SU-DHL-6 (cell line): ENCODE measurements at regions not wholly inside any gene's neighbourhood (a gene's known extent, or its start where the extent isn't known, plus 50 kb on each side); places are given as distances from the start of the nearest gene placed in this dataset.

ENCODE experiments used
- H2AFZ ChIP-seq: fragments of 200-600 bp; sonication (generic); 2 replicates; pipeline ENCODE4 v1.6.1; 2014; ENCODE audit warnings: low read depth, mild to moderate bottlenecking, moderate library complexity, mixed read lengths, antibody characterized with exemption, low read length; ENCODE audit not compliant: severe bottlenecking
- H3F3A ChIP-seq: fragments of 200-600 bp; shearing (Covaris generic); 2 replicates; pipeline ENCODE4 v1.6.0; 2016; ENCODE audit warnings: antibody characterized with exemption, mild to moderate bottlenecking; ENCODE audit not compliant: insufficient read depth
- H3K27ac ChIP-seq: fragments of 200-600 bp; sonication (generic); 2 replicates; pipeline ENCODE4 v1.5.1; 2016; ENCODE audit warnings: low read depth, mild to moderate bottlenecking, low read length, moderate library complexity, mixed read lengths
- H3K27me3 ChIP-seq: fragments of 200-600 bp; sonication (generic), shearing (Covaris generic); 2 replicates; pipeline ENCODE4 v1.6.0; 2014; ENCODE audit warnings: mild to moderate bottlenecking, low read length
- H3K36me3 ChIP-seq: fragments of 200-600 bp; sonication (generic); 2 replicates; pipeline ENCODE4 v1.6.1; 2014; ENCODE audit warnings: mild to moderate bottlenecking, low read length, mixed read lengths
- H3K4me2 ChIP-seq: fragments of 300-600, 200-600 bp; shearing (Covaris generic), sonication (generic); 2 replicates; pipeline ENCODE4 v1.6.0; 2014; ENCODE audit warnings: low read length, low read depth, mild to moderate bottlenecking; ENCODE audit not compliant: poor library complexity, severe bottlenecking
- H3K4me3 ChIP-seq: fragments of 200-600 bp; sonication (generic); 2 replicates; pipeline ENCODE4 v1.5.1; 2014; ENCODE audit warnings: antibody characterized with exemption, low read length, mild to moderate bottlenecking, mixed read lengths; ENCODE audit not compliant: insufficient read depth, poor library complexity, severe bottlenecking
- H3K79me2 ChIP-seq: fragments of 200-600 bp; sonication (generic); 2 replicates; pipeline ENCODE4 v1.6.1; 2014; ENCODE audit warnings: mild to moderate bottlenecking, low read length, moderate library complexity; ENCODE audit not compliant: insufficient read depth
- H3K9ac ChIP-seq: fragments of 200-600 bp; sonication (generic); 2 replicates; pipeline ENCODE4 v1.7.0; 2014; ENCODE audit warnings: mild to moderate bottlenecking, low read length
- H3K9me2 ChIP-seq: fragments of 200-600 bp; sonication (generic); replicated peaks from 2 replicates; pipeline ENCODE4 v1.6.1; 2014; ENCODE audit warnings: low read length; ENCODE audit not compliant: insufficient read depth
- H3K9me3 ChIP-seq: fragments of 200-600 bp; sonication (generic); 2 replicates; pipeline ENCODE4 v1.6.1; 2014; ENCODE audit warnings: low read length, mixed read lengths; ENCODE audit not compliant: insufficient read depth
- H4K20me1 ChIP-seq: fragments of 200-600 bp; sonication (generic); 2 replicates; pipeline ENCODE4 v1.6.1; 2014; ENCODE audit warnings: low read depth, mild to moderate bottlenecking, antibody characterized with exemption, low read length, moderate library complexity, mixed read lengths
- CTCF ChIP-seq: fragments of 200-600 bp; sonication (generic); IDR thresholded peaks from one replicate; pipeline ENCODE4 v1.5.1; 2017; ENCODE audit warnings: antibody characterized with exemption, mild to moderate bottlenecking, low read length, moderate library complexity; ENCODE audit not compliant: insufficient read depth, poor library complexity, severe bottlenecking
- EZH2phosphoT487 ChIP-seq: fragments of 200-600 bp; sonication (generic), shearing (Covaris generic); conservative IDR thresholded peaks from 2 replicates; pipeline ENCODE4 v1.6.1; 2018; ENCODE audit warnings: mild to moderate bottlenecking, antibody characterized with exemption, low read length, moderate library complexity, mixed read lengths

- no peaks in the 10 kb centered on the region for H3K9me2 ChIP-seq
- TF ChIP-seq CTCF (no peak), EZH2phosphoT487 (no peak)
- H4K20me1 ChIP-seq: no peaks in the 10 kb centered on the region
- H3K79me2 ChIP-seq: no peaks in the 10 kb centered on the region
- H3K4me2 ChIP-seq: no peak overlapping the region
- no peak overlapping the region for H3K27ac ChIP-seq
- H2AFZ ChIP-seq: no peak overlapping the region
- H3K36me3 ChIP-seq: no peaks in the 10 kb centered on the region
- H3F3A ChIP-seq: no peaks in the 10 kb centered on the region
- H3K27me3 ChIP-seq: no peaks in the 10 kb centered on the region
- no peak overlapping the region for H3K4me3 ChIP-seq
- H3K9ac ChIP-seq: no peak overlapping the region
- H3K9me3 ChIP-seq: no peaks in the 10 kb centered on the region
Measured at GRCh38 chr2:155961641-155962040, 370.9 kb downstream of the NR4A2 start.

GRCh38 chr2:155958834-155959233, 373.7 kb downstream of the NR4A2 start:
- Histone ChIP-seq H4K20me1 (no peaks in the 10 kb centered on the region), H3K79me2 (no peaks in the 10 kb centered on the region), H3K4me2 (no peak overlapping the region), H3K9ac (no peak overlapping the region), H3K27me3 (no peaks in the 10 kb centered on the region), H3K9me2 (no peaks in the 10 kb centered on the region), H2AFZ (no peak overlapping the region), H3K9me3 (no peaks in the 10 kb centered on the region), H3K36me3 (no peaks in the 10 kb centered on the region), H3F3A (no peaks in the 10 kb centered on the region), H3K4me3 (no peak overlapping the region), H3K27ac (no peak overlapping the region)
- no peak for TF ChIP-seq CTCF
- no peak for TF ChIP-seq EZH2phosphoT487

GRCh38 chr2:155947069-155947468, 385.5 kb downstream of the NR4A2 start:
- Histone ChIP-seq H2AFZ (no peak overlapping the region), H3K79me2 (no peaks in the 10 kb centered on the region), H3K4me3 (no peak overlapping the region), H3F3A (no peaks in the 10 kb centered on the region), H3K9me3 (no peaks in the 10 kb centered on the region), H3K4me2 (no peak overlapping the region), H3K27ac (no peak overlapping the region), H3K27me3 (no peaks in the 10 kb centered on the region), H3K9ac (no peak overlapping the region), H3K36me3 (no peaks in the 10 kb centered on the region), H3K9me2 (no peaks in the 10 kb centered on the region), H4K20me1 (no peaks in the 10 kb centered on the region)
- TF ChIP-seq EZH2phosphoT487 (no peak), CTCF (no peak)

GRCh38 chr2:155944218-155944617, 388.3 kb downstream of the NR4A2 start:
- H3K79me2 ChIP-seq: no peaks in the 10 kb centered on the region
- no peaks in the 10 kb centered on the region for H3K36me3 ChIP-seq
- TF ChIP-seq CTCF: no peak
- TF ChIP-seq EZH2phosphoT487: no peak
- H3K27me3 ChIP-seq: no peaks in the 10 kb centered on the region
- no peaks in the 10 kb centered on the region for H3K9me2 ChIP-seq
- no peaks in the 10 kb centered on the region for H3F3A ChIP-seq
- H3K27ac ChIP-seq: no peak overlapping the region
- no peak overlapping the region for H3K4me2 ChIP-seq
- no peak overlapping the region for H3K4me3 ChIP-seq
- no peak overlapping the region for H2AFZ ChIP-seq
- no peaks in the 10 kb centered on the region for H4K20me1 ChIP-seq
- H3K9ac ChIP-seq: no peak overlapping the region
- no peaks in the 10 kb centered on the region for H3K9me3 ChIP-seq
